ENCODE measurements at regions not wholly inside any gene's neighbourhood (a gene's known extent, or its start where the extent isn't known, plus 50 kb on each side); places are given as distances from the start of the nearest gene placed in this dataset.

GRCh38 chr7:22913158-22913557 is 90.5 kb upstream of the TOMM7 start:
- DNase-seq (ENCODE audit: insufficient read length, low spot score) (no peak), FAIRE-seq (no peak)

- FAIRE-seq, result no peak
- no peak for DNase-seq (ENCODE audit: insufficient read length, low spot score)
Measured at GRCh38 chr7:22911889-22912288, 89.2 kb upstream of the TOMM7 start.

- FAIRE-seq (peak; percentile 42), DNase-seq (ENCODE audit: insufficient read length, low spot score) (no peak)
Measured at GRCh38 chr7:22909917-22910316, 87.3 kb upstream of the TOMM7 start.

GRCh38 chr7:22907805-22908204 is 85.2 kb upstream of the TOMM7 start:
- FAIRE-seq (no peak), DNase-seq (ENCODE audit: insufficient read length, low spot score) (no peak)

DNA sequence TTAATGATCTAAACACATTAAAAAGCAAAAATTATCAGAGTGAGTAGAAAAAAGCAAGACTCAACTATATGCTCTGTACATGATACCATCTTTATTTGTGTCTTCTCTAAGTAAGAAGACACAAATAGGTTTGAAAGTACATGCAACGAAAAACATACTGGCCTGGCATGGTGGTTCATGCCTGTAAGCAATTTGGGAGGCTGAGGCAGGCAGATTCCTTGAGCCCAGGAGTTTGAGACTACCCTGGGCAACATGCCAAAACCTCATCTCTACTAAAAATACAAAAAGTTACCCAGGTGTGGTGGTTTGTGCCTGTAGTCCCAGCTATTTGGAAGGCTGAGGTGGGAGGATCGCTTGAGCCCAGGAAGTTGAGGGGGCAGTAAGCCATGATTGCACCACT is 78.1 kb upstream of the TOMM7 start:
- FAIRE-seq, result no peak
- DNase-seq (ENCODE audit: insufficient read length, low spot score), result no peak

DNA sequence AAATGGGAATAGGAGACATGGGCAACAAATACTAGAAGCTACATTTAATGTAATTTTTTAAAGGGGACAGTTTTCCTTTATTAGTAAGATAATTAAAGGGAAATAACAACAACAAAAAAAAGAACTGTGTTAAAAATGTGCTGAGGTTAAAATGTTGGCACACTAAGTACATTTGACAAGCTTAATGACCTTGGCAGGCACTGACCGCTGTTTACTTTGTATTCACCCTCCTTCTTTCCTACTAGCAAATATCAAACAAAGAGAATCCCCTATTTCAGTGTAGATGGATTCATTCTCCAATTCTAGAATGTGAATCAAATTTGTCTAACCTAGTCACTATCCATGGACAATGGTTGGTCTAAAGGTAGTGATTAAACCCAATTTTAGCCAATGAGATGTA is 77.5 kb upstream of the TOMM7 start:
- DNase-seq (ENCODE audit: insufficient read length, low spot score), result no peak
- FAIRE-seq, result no peak

DNA sequence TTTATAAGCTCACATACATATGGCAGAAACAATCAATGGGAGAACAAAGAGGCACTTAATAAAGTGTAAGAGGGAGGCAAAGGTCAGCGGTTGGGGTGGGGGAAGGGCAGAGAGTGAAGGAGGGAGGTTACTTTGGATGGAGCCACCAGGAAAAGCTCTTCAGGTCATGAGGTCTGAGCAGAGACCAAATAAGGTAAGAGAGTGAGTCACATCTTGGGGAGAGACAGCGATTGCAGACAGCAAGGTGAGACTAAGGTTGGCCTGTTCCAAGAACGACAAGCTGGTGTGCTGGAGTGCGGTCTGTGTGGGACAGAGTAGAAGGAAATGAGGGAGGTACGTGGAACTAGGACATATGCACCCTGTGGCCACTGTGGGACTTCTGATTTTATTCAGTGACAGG is 74.3 kb upstream of the TOMM7 start:
- no peak for DNase-seq (ENCODE audit: insufficient read length, low spot score)
- no peak for FAIRE-seq

DNA sequence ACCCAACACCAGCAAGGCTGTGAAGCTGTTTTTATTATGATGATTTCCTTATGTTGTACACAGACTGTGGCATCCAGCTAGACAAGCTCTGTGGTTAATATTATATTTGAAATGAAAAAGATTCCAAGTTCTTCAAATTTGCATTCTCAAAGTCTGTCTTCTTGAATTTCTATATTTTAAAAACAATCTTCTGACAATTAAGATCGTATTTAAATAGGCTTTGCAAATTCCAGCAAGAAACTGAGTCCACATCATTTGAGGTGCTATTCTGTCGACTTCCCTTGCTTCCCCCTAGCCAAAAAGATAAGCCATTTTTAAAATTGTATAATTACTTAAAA is 73.1 kb upstream of the TOMM7 start:
- no peak for DNase-seq (ENCODE audit: insufficient read length, low spot score)
- no peak for FAIRE-seq

GRCh38 chr7:22895140-22895827 is 72.6 kb upstream of the TOMM7 start:
- FAIRE-seq (no peak), DNase-seq (ENCODE audit: insufficient read length, low spot score) (no peak)

DNA sequence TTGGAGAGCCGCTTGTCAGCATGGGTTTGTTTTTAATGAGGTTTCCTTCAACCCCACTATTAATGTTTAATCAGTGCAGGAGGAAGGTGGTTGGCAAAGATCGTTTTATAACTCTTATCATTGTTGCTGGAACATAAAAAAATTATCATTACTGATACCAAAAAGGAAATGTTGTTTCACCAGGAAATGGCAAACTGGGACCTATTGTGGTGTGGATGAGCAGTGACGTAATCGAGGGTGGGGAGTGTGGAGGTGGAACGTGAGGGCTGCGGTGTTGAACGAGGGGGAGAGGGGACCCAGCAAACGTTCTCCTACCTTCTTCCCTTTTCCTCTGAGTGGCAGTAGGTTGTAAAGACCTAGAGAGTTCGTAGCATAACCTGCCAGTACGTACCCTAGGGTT is 71.9 kb upstream of the TOMM7 start:
- FAIRE-seq (no peak), DNase-seq (ENCODE audit: insufficient read length, low spot score) (no peak)

DNA sequence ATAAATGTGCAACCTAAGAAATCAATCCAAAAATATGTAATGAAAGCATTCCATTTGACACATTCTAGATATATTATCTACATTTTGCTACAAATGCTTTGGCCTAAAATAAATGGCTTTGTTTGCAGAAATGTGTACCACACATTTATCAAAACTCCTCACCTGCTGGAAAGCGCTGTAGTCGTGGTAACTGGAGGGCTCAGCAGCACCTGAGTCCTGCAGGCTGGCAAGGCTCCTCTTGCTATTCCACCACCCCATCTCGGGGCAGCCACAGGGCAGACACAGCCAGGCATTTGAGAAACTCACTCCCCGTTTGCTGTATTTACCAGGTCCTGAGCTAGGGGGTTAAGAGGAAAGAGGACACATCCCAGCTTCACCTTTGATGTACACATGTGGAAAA is 68.1 kb upstream of the TOMM7 start:
- DNase-seq (ENCODE audit: insufficient read length, low spot score), result no peak
- FAIRE-seq, result no peak

DNA sequence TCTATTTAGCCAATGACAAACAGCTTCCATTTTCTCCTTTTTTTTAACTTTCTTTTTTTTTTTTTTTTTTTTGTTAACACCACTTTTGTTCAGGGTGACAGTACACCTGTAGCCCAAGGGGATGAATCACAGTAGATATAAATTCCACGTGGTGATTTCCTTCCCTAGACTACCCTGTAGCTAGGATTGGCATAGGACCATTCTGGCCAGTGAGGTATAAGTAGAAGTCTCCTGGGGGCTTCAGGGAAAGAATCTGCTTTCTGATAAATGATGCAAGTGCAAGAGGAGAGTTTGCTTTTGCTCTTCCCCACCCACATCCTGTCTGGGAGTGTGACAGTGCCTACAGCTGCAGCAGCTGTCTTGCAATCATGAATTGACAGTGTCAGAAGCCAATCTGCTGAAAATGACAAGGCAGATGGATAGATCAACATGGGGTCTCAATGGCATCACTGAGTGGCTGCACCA is 63.2 kb upstream of the TOMM7 start:
- DNase-seq (ENCODE audit: insufficient read length, low spot score), result peak; percentile 17
- peak; percentile 71 for FAIRE-seq

DNA sequence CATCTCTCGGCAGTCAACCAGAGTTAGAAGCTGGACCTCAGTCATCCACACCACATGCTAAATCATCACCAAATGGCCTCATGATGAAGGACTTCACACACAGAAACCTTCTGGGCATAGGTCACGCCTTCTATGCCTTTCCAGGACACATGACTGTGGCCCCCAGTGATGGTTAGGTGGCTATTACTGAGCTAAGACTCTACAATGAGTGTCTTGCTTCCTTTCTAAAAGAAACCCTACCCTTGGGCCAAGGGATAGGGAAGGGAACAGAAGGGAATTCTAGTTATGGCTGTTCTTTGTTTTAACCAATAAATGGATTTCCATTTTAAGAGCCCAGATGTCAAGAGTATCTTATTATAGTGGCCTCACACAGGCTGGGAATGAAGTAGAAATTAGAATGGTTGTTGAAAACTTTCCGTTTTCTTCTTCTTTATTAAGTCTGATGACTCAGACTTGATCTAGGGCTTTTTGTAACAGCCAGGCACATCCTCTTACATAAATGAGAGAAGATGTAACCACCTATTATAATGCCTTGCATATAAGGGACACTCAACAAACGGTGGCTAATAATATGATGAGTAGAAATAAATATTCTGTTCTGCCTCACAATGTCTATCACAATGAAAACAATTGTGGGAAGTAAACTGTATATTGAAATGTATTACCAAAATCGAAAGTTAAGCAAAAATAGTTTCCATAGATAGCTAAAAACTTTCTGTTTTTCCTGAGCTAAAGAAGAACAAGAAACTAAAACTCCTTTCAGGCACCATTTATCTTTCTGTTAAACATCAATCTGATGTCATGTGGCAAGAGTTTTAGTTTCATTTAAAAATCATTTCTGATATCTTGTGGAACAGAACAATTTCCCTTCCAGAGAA is 62.5 kb upstream of the TOMM7 start:
- FAIRE-seq (no peak), DNase-seq (ENCODE audit: insufficient read length, low spot score) (no peak)

DNA sequence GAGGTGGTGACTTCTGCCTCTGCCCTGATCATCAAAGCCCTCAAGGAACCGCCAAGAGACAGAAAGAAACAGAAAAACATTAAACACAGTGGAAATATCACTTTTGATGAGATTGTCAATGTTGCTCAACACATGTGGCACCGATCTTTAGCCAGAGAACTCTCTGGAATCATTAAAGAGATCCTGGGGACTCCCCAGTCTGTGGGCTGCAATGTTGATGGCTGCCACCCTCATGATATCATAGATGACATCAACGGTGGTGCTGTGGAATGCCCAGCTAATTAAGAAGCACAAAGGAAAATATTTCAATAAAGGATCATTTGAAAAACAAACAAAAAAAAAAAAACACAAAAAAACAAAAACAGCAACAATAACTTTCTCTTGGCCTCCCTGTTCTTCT is 59.5 kb upstream of the TOMM7 start:
- no peak for DNase-seq (ENCODE audit: insufficient read length, low spot score)
- no peak for FAIRE-seq

GRCh38 chr7:22879709-22880306 is 57.2 kb upstream of the TOMM7 start:
- DNase-seq (ENCODE audit: insufficient read length, low spot score), result no peak
- FAIRE-seq, result no peak

DNA sequence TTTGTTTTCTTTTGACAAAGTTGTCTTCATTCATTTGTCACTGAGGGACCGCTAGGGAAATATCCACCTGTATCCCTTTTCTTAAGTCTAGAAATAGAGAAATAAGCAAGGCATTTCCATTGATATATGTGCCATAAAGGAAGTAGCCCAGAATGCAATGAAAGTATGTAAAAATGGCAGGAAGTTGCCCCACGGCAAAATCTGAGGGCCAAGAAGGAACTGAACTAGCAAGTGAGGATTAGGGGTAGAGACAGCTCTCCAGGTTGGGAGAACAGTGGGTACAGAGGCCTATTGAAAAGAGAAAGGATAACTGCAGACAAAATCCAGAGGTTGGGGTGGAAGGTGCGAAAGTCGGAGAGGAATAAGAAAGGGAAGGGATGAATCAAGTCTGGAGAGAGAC is 56.6 kb upstream of the TOMM7 start:
- FAIRE-seq, result no peak
- no peak for DNase-seq (ENCODE audit: insufficient read length, low spot score)

GRCh38 chr7:22876986-22877729 is 54.5 kb upstream of the TOMM7 start:
- no peak for DNase-seq (ENCODE audit: insufficient read length, low spot score)
- no peak for FAIRE-seq

GRCh38 chr7:22875470-22875869 is 52.8 kb upstream of the TOMM7 start:
- FAIRE-seq (no peak), DNase-seq (ENCODE audit: insufficient read length, low spot score) (no peak)

- DNase-seq (ENCODE audit: insufficient read length, low spot score) (no peak), FAIRE-seq (no peak)
Measured at GRCh38 chr7:22874904-22875303, 52.3 kb upstream of the TOMM7 start.
